ENCODE measurements at regions not wholly inside any gene's neighbourhood (a gene's known extent, or its start where the extent isn't known, plus 50 kb on each side); places are given as distances from the start of the nearest gene placed in this dataset.

DNA sequence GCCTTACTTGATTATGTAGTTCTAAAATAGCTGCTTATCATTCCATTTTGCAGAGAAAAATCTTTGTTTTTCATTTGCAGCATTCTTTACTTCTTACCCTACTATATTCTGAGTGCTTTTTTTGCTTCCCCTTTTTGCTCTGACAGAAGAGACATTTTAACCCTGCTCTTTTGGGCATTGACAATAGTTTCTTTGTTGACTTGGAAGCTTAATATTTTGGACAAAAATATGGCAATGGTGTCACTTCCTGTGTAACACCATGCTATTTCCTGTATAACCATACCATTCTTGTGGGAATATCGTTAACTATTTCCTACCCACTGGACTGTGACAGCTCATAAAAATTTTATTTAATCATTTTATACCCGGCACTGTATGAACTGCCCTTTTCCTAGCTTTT, 747.1 kb downstream of the CDH8 start:
- TF ChIP-seq, protein P1, sequence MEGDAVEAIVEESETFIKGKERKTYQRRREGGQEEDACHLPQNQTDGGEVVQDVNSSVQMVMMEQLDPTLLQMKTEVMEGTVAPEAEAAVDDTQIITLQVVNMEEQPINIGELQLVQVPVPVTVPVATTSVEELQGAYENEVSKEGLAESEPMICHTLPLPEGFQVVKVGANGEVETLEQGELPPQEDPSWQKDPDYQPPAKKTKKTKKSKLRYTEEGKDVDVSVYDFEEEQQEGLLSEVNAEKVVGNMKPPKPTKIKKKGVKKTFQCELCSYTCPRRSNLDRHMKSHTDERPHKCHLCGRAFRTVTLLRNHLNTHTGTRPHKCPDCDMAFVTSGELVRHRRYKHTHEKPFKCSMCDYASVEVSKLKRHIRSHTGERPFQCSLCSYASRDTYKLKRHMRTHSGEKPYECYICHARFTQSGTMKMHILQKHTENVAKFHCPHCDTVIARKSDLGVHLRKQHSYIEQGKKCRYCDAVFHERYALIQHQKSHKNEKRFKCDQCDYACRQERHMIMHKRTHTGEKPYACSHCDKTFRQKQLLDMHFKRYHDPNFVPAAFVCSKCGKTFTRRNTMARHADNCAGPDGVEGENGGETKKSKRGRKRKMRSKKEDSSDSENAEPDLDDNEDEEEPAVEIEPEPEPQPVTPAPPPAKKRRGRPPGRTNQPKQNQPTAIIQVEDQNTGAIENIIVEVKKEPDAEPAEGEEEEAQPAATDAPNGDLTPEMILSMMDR (IDR thresholded peaks at IDR 0.05) = no peak
- TF ChIP-seq POLR2A (IDR thresholded peaks at IDR 0.05) = no peak

All from testis (tissue), 2 donors.